ENCODE measurements at regions not wholly inside any gene's neighbourhood (a gene's known extent, or its start where the extent isn't known, plus 50 kb on each side); places are given as distances from the start of the nearest gene placed in this dataset.

GRCh38 chr3:103926936-103927335 lies 1439.8 kb upstream of the ALCAM start:
- DNase-seq (no peak), ATAC-seq (ENCODE audit: insufficient read depth, low read depth) (no peak)
- H3K4me1 ChIP-seq (ENCODE audit: insufficient read depth, low read length) = no peaks in the 10 kb centered on the region
- no peak overlapping the region for H3K4me2 ChIP-seq (ENCODE audit: insufficient read depth, low read length)
- no peak overlapping the region for H2AFZ ChIP-seq (ENCODE audit: low read depth, low read length)
- H3K4me3 ChIP-seq (ENCODE audit: low read depth in 1 of 2, low read length in 2 of 2) = no peak overlapping the region
- no peaks in the 10 kb centered on the region for H4K20me1 ChIP-seq (ENCODE audit: insufficient read depth, low read length)
- TF ChIP-seq EZH2 (IDR thresholded peaks at IDR 0.05; ENCODE audit: borderline replicate concordance, low read depth, low read length, severe bottlenecking) = no peak
- TF ChIP-seq, protein P1, sequence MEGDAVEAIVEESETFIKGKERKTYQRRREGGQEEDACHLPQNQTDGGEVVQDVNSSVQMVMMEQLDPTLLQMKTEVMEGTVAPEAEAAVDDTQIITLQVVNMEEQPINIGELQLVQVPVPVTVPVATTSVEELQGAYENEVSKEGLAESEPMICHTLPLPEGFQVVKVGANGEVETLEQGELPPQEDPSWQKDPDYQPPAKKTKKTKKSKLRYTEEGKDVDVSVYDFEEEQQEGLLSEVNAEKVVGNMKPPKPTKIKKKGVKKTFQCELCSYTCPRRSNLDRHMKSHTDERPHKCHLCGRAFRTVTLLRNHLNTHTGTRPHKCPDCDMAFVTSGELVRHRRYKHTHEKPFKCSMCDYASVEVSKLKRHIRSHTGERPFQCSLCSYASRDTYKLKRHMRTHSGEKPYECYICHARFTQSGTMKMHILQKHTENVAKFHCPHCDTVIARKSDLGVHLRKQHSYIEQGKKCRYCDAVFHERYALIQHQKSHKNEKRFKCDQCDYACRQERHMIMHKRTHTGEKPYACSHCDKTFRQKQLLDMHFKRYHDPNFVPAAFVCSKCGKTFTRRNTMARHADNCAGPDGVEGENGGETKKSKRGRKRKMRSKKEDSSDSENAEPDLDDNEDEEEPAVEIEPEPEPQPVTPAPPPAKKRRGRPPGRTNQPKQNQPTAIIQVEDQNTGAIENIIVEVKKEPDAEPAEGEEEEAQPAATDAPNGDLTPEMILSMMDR (IDR thresholded peaks at IDR 0.05; ENCODE audit: borderline replicate concordance, extremely low read depth, low read length, poor library complexity, severe bottlenecking) = no peak
- no peaks in the 10 kb centered on the region for H3K27me3 ChIP-seq (ENCODE audit: insufficient read depth, low read length, poor library complexity)
- H3K9ac ChIP-seq (ENCODE audit: low read depth, low read length) = no peak overlapping the region
- no peaks in the 10 kb centered on the region for H3K9me3 ChIP-seq (ENCODE audit: insufficient read depth, low read length, severe bottlenecking)
- H3K27ac ChIP-seq (ENCODE audit: low read length) = no peak overlapping the region
- no peaks in the 10 kb centered on the region for H3K36me3 ChIP-seq (ENCODE audit: insufficient read depth, low read length)
- no peaks in the 10 kb centered on the region for H3K79me2 ChIP-seq (ENCODE audit: insufficient read depth, low read length)

- Histone ChIP-seq H3K9ac (ENCODE audit: low read depth, low read length) (no peak overlapping the region), H3K9me3 (ENCODE audit: insufficient read depth, low read length, severe bottlenecking) (no peaks in the 10 kb centered on the region), H4K20me1 (ENCODE audit: insufficient read depth, low read length) (no peaks in the 10 kb centered on the region), H3K36me3 (ENCODE audit: insufficient read depth, low read length) (no peaks in the 10 kb centered on the region), H3K27ac (ENCODE audit: low read length) (no peak overlapping the region), H3K4me1 (ENCODE audit: insufficient read depth, low read length) (no peaks in the 10 kb centered on the region), H3K79me2 (ENCODE audit: insufficient read depth, low read length) (no peaks in the 10 kb centered on the region), H3K4me3 (ENCODE audit: low read depth in 1 of 2, low read length in 2 of 2) (no peak overlapping the region), H3K27me3 (ENCODE audit: insufficient read depth, low read length, poor library complexity) (no peaks in the 10 kb centered on the region), H2AFZ (ENCODE audit: low read depth, low read length) (no peak overlapping the region), H3K4me2 (ENCODE audit: insufficient read depth, low read length) (no peak overlapping the region)
- TF ChIP-seq, protein P1 (IDR thresholded peaks at IDR 0.05; ENCODE audit: borderline replicate concordance, extremely low read depth, low read length, poor library complexity, severe bottlenecking) = no peak
- no peak for ATAC-seq (ENCODE audit: insufficient read depth, low read depth)
- DNase-seq = no peak
Measured at GRCh38 chr3:103927896-103928295, 1438.8 kb upstream of the ALCAM start.

DNA sequence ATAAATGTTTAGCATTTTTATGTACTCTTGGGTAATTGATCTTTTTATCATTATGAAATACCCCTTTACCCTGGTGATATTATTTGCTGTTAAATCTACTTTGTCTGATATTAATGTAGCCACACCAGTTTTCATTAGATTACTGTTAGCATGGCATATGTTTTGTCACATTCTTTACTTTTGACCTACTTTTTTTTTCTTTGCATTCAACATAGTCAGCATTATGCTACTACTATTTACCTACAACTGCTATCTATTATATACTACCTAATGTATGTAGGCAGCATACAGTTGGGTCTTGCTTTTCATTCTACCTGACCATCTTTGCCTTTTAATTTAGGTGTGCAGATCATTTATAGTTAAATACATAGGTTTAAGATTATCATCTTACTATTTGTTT lies 1429.6 kb upstream of the ALCAM start:
- no peaks in the 10 kb centered on the region for H3K36me3 ChIP-seq (ENCODE audit: insufficient read depth, low read length)
- no peaks in the 10 kb centered on the region for H3K27me3 ChIP-seq (ENCODE audit: insufficient read depth, low read length, poor library complexity)
- no peak overlapping the region for H2AFZ ChIP-seq (ENCODE audit: low read depth, low read length)
- DNase-seq = no peak
- H3K9me3 ChIP-seq (ENCODE audit: insufficient read depth, low read length, severe bottlenecking) = no peaks in the 10 kb centered on the region
- TF ChIP-seq, protein P1 (IDR thresholded peaks at IDR 0.05; ENCODE audit: borderline replicate concordance, extremely low read depth, low read length, poor library complexity, severe bottlenecking) = no peak
- no peak for TF ChIP-seq EZH2 (IDR thresholded peaks at IDR 0.05; ENCODE audit: borderline replicate concordance, low read depth, low read length, severe bottlenecking)
- no peaks in the 10 kb centered on the region for H3K79me2 ChIP-seq (ENCODE audit: insufficient read depth, low read length)
- H3K9ac ChIP-seq (ENCODE audit: low read depth, low read length) = no peak overlapping the region
- H3K4me1 ChIP-seq (ENCODE audit: insufficient read depth, low read length) = no peaks in the 10 kb centered on the region
- H3K27ac ChIP-seq (ENCODE audit: low read length) = no peak overlapping the region
- no peak for ATAC-seq (ENCODE audit: insufficient read depth, low read depth)
- no peaks in the 10 kb centered on the region for H4K20me1 ChIP-seq (ENCODE audit: insufficient read depth, low read length)
- H3K4me2 ChIP-seq (ENCODE audit: insufficient read depth, low read length) = no peak overlapping the region
- H3K4me3 ChIP-seq (ENCODE audit: low read depth in 1 of 2, low read length in 2 of 2) = no peak overlapping the region

DNA sequence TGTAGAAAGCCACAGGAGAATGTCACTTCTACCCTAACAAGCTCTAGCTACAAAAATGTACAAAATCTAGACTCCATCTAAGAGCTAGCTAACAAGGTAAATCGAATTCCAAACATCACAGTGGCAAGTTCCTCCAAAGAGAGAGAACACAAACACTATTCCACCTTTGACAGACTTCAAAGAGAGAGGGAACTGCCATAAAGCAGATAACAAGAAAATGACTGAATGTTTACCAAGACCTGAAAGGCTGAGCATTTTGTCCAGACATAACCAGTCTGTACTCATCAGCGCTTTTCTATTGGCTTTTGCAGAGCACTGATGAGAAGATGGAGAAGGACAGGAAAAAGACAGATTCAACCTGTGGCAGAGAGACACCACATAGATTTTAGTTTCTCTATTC lies 1419.6 kb upstream of the ALCAM start:
- no peak overlapping the region for H3K27ac ChIP-seq (ENCODE audit: low read length)
- TF ChIP-seq, protein P1 (IDR thresholded peaks at IDR 0.05; ENCODE audit: borderline replicate concordance, extremely low read depth, low read length, poor library complexity, severe bottlenecking) = no peak
- TF ChIP-seq EZH2 (IDR thresholded peaks at IDR 0.05; ENCODE audit: borderline replicate concordance, low read depth, low read length, severe bottlenecking) = no peak
- no peak for DNase-seq
- no peaks in the 10 kb centered on the region for H3K9me3 ChIP-seq (ENCODE audit: insufficient read depth, low read length, severe bottlenecking)
- no peaks in the 10 kb centered on the region for H3K79me2 ChIP-seq (ENCODE audit: insufficient read depth, low read length)
- H3K4me3 ChIP-seq (ENCODE audit: low read depth in 1 of 2, low read length in 2 of 2) = no peak overlapping the region
- H3K36me3 ChIP-seq (ENCODE audit: insufficient read depth, low read length) = no peaks in the 10 kb centered on the region
- H3K4me1 ChIP-seq (ENCODE audit: insufficient read depth, low read length) = no peaks in the 10 kb centered on the region
- H3K4me2 ChIP-seq (ENCODE audit: insufficient read depth, low read length) = no peak overlapping the region
- ATAC-seq (ENCODE audit: insufficient read depth, low read depth) = no peak
- no peaks in the 10 kb centered on the region for H4K20me1 ChIP-seq (ENCODE audit: insufficient read depth, low read length)
- no peak overlapping the region for H3K9ac ChIP-seq (ENCODE audit: low read depth, low read length)
- H2AFZ ChIP-seq (ENCODE audit: low read depth, low read length) = no peak overlapping the region
- H3K27me3 ChIP-seq (ENCODE audit: insufficient read depth, low read length, poor library complexity) = no peaks in the 10 kb centered on the region
